HepG2 (cell line): ENCODE measurements at regions not wholly inside any gene's neighbourhood (a gene's known extent, or its start where the extent isn't known, plus 50 kb on each side); places are given as distances from the start of the nearest gene placed in this dataset.
A peak's percentile ranks its signal among the peaks of the same experiment; 100 is the strongest.

Source experiments
- ATAC-seq: fragments of 200-7000 bp; cut with Tn5 transposase; 3 replicates; pipeline ENCODE4 v1.9.1; 2020; ENCODE audit warnings: mild to moderate bottlenecking, moderate library complexity
- BruUV-seq: library from RNA; stranded (reverse); fragments of 400-500 nt; replicated peaks from 2 replicates; lab custom pipeline; 2021; lab: Mats Ljungman, UMichigan
- CTCF ChIA-PET: fragments of 300-600 bp; formaldehyde crosslinking; extraction: SDS; loops from one replicate; lab custom pipeline; 2021; ENCODE audit warnings: low total read pairs, inconsistent platforms, low intra/inter-chr PET ratio; lab: Yijun Ruan, JAX
- POLR2A ChIA-PET: fragments of 350-600 bp; sonication (Branson Sonifier 250); formaldehyde crosslinking; loops from one replicate; lab custom pipeline; 2020; ENCODE audit warnings: antibody characterized with exemption, inconsistent platforms; lab: Yijun Ruan, JAX
- DNase-seq: peaks from one replicate; pipeline ENCODE4 v3.0.0-alpha.2; 2015; ENCODE audit warnings: low spot score
- FAIRE-seq: peaks from 3 replicates; lab custom pipeline; 2011; peaks lifted over from hg19 to GRCh38; lab: Jason Lieb, UNC
- H2AFZ ChIP-seq: one replicate; pipeline ENCODE4 v1.6.1; 2011; ENCODE audit warnings: low read length, inconsistent platforms
- H3K27ac ChIP-seq: fragments of 300-600 bp; 3 replicates; pipeline ENCODE4 v1.8.0; 2011; ENCODE audit warnings: mixed run types, mild to moderate bottlenecking, mixed read lengths, low read length, inconsistent platforms; ENCODE audit not compliant: insufficient read depth; ENCODE audit errors: extremely low read length
- H3K27me3 ChIP-seq, 2 experiments: fragments of 200-600 bp in 1 of 2; 2 replicates in 1 of 2; 3 replicates in 1 of 2; pipeline versions ENCODE4 v1.6.0 to v1.8.0; 2011; ENCODE audit warnings: low read length in 2 of 2, mild to moderate bottlenecking in 2 of 2, moderate library complexity in 2 of 2, inconsistent platforms in 1 of 2; ENCODE audit not compliant: insufficient read depth in 2 of 2, control insufficient read depth in 1 of 2
- H3K36me3 ChIP-seq, 2 experiments: fragments of 200-600 bp in 1 of 2; replicated peaks in 1 of 2; 2 replicates in 1 of 2; 3 replicates in 1 of 2; pipeline versions ENCODE4 v1.5.1 to v1.8.0; 2011; ENCODE audit warnings: low read length in 2 of 2, inconsistent platforms in 1 of 2; ENCODE audit not compliant: insufficient read depth in 2 of 2, control insufficient read depth in 1 of 2
- H3K4me1 ChIP-seq: 2 replicates; pipeline ENCODE4 v1.5.1; 2012; ENCODE audit warnings: low read length, inconsistent platforms; ENCODE audit not compliant: insufficient read depth
- H3K4me2 ChIP-seq: 2 replicates; pipeline ENCODE4 v1.6.0; 2011; ENCODE audit warnings: low read depth, low read length, inconsistent platforms
- H3K4me3 ChIP-seq, 3 experiments: fragments of 200-600 bp in 1 of 3; sonication (generic), shearing (Covaris generic) in 1 of 3; replicated peaks in 1 of 3; 2 replicates each; pipeline ENCODE4 v1.5.1; 2011 to 2016; ENCODE audit warnings: low read length in 3 of 3, inconsistent platforms in 2 of 3, low read depth in 2 of 3, mild to moderate bottlenecking in 2 of 3, control low read depth in 1 of 3, mixed read lengths in 1 of 3; ENCODE audit not compliant: insufficient read depth in 1 of 3
- H3K79me2 ChIP-seq: one replicate; pipeline ENCODE4 v1.6.1; 2011; ENCODE audit warnings: low read length, inconsistent platforms; ENCODE audit not compliant: insufficient read depth
- H3K9ac ChIP-seq: 2 replicates; pipeline ENCODE4 v1.6.0; 2011; ENCODE audit warnings: mild to moderate bottlenecking, low read depth, low read length, inconsistent platforms; ENCODE audit not compliant: insufficient read depth
- H3K9me3 ChIP-seq: 2 replicates; pipeline ENCODE4 v1.5.1; 2012; ENCODE audit warnings: mild to moderate bottlenecking, low read length
- H4K20me1 ChIP-seq: 2 replicates; pipeline ENCODE4 v1.6.0; 2011; ENCODE audit warnings: inconsistent platforms, mild to moderate bottlenecking, low read length, moderate library complexity; ENCODE audit not compliant: insufficient read depth
- AKAP8 ChIP-seq: sonication (generic); formaldehyde crosslinking; IDR thresholded peaks from 2 replicates; pipeline ENCODE4 v1.5.1; 2020; ENCODE audit warnings: mild to moderate bottlenecking, missing genetic modification reagents
- CBX1 ChIP-seq: IDR thresholded peaks from one replicate; pipeline ENCODE4 v1.6.1; 2016; ENCODE audit warnings: antibody characterized with exemption, low read depth
- GABPB1 ChIP-seq: IDR thresholded peaks from 2 replicates; pipeline ENCODE4 v1.6.1; 2016; ENCODE audit warnings: mild to moderate bottlenecking, missing genetic modification reagents, moderate library complexity, missing compliant biosample characterization
- IKZF5 ChIP-seq: IDR thresholded peaks from 2 replicates; pipeline ENCODE4 v1.6.1; 2018; ENCODE audit warnings: missing genetic modification reagents, mild to moderate bottlenecking, missing compliant biosample characterization
- MAFF ChIP-seq: IDR thresholded peaks from 2 replicates; pipeline ENCODE4 v1.6.1; 2011; ENCODE audit warnings: low read depth, low read length, improper control_type of control experiment
- MAFK ChIP-seq, 2 experiments: IDR thresholded peaks in 1 of 2; conservative IDR thresholded peaks in 1 of 2; 2 replicates each; pipeline ENCODE4 v1.6.1; 2011; ENCODE audit warnings: improper control_type of control experiment in 2 of 2, low read length in 2 of 2
- MED13 ChIP-seq: sonication (generic); formaldehyde crosslinking; IDR thresholded peaks from 2 replicates; pipeline ENCODE4 v1.5.0; 2020; ENCODE audit warnings: missing genetic modification reagents
- TBX3 ChIP-seq: fragments of 450-650 bp; IDR thresholded peaks from 2 replicates; pipeline ENCODE4 v1.6.1; 2017; ENCODE audit warnings: antibody characterized with exemption, mild to moderate bottlenecking, inconsistent platforms, borderline replicate concordance
- THAP9 ChIP-seq: sonication (generic); formaldehyde crosslinking; IDR thresholded peaks from 2 replicates; pipeline ENCODE4; 2020; ENCODE audit warnings: missing genetic modification reagents, mild to moderate bottlenecking, borderline replicate concordance
- ZNF274 ChIP-seq: sonication (generic); formaldehyde crosslinking; IDR thresholded peaks from 2 replicates; pipeline ENCODE4 v1.5.1; 2020; ENCODE audit warnings: mild to moderate bottlenecking, missing genetic modification reagents
- ZNF574 ChIP-seq: sonication (generic); formaldehyde crosslinking; IDR thresholded peaks from 2 replicates; pipeline ENCODE4 v1.4.0; 2020; ENCODE audit warnings: missing genetic modification reagents
- ZNF883 ChIP-seq: sonication (generic); formaldehyde crosslinking; IDR thresholded peaks from 2 replicates; pipeline ENCODE4 v1.5.1; 2020; ENCODE audit warnings: mild to moderate bottlenecking, missing genetic modification reagents; ENCODE audit errors: not compliant biosample characterization
- WGBS: methylation state at CpG from one replicate; pipeline ENCODE4 v1.1.6; 2017; ENCODE audit warnings: low lambda C conversion rate; 5-methylcytosine and 5-hydroxymethylcytosine counted together
- in situ Hi-C: cut with HindIII; loops from 2 replicates; pipeline ENCODE4 v1.10.0; 2017; ENCODE audit warnings: low pct_unique_long_range_greater_than_20kb; ENCODE audit not compliant: extremely low pct_ligation_motif_present
- intact Hi-C: fragments of 100-400 bp; cut with micrococcal nuclease; formaldehyde crosslinking; loops from one replicate; pipeline ENCODE4 v1.10.0; 2022; ENCODE audit not compliant: unreplicated experiment

DNA sequence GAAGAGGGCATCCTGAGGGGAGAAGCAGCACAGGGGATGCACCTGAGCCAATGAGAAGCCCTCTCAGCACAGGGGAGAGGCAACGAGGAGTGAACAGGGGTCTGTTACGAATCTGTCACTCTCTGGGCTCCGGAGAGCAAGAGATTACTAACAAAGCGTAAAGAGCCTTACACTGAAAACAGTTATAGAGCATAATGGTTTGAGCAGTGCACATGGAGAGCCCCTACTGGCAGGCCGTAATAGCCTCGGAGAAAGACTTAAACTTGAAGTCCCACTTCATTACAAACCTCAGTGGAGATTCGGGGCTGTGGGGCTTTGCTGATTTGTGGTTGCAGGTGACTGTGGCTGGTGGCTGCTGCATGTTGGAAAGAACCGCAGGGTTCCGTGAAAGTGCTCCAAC is 271.5 kb upstream of the TMC3 start:
- no TSS peak for BruUV-seq
- no peaks in the 10 kb centered on the region for H3K36me3 ChIP-seq
- H3K4me2 ChIP-seq, result no peak overlapping the region
- intact Hi-C loops, result no loop called here
- no peaks in the 10 kb centered on the region for H3K4me1 ChIP-seq
- H3K27me3 ChIP-seq, result no peaks in the 10 kb centered on the region; a peak in 1 of 5 replicates
- no peak overlapping the region for H3K9ac ChIP-seq
- ChIA-PET POLR2A (no interaction called here), CTCF (no interaction called here)
- H3K9me3 ChIP-seq, result no peaks in the 10 kb centered on the region
- DNase-seq (no peak), ATAC-seq (no peak), FAIRE-seq (no peak)
- no peaks in the 10 kb centered on the region for H3K79me2 ChIP-seq
- H4K20me1 ChIP-seq, result no peaks in the 10 kb centered on the region
- H2AFZ ChIP-seq, result no peak overlapping the region
- 5% methylated on average over 5 of the region's 9 CpGs for WGBS
- no peak overlapping the region for H3K4me3 ChIP-seq
- no peak overlapping the region for H3K27ac ChIP-seq
- TF ChIP-seq ZNF274 (CRISPR knock-in tag), result no peak
- no peak for TF ChIP-seq TBX3
- TF ChIP-seq IKZF5 (CRISPR knock-in tag), result no peak
- in situ Hi-C loops, result no loop called here

GRCh38 chr15:81643771-81644170 is 269.8 kb upstream of the TMC3 start:
- no peak for DNase-seq
- H2AFZ ChIP-seq, result no peak overlapping the region
- no TSS peak for BruUV-seq
- no peaks in the 10 kb centered on the region; a peak in 1 of 5 replicates for H3K27me3 ChIP-seq
- no peak for FAIRE-seq
- POLR2A ChIA-PET, result no interaction called here
- H3K36me3 ChIP-seq, result no peaks in the 10 kb centered on the region
- intact Hi-C loops, result no loop called here
- no peaks in the 10 kb centered on the region for H3K9me3 ChIP-seq
- no peaks in the 10 kb centered on the region for H3K4me1 ChIP-seq
- 32% methylated on average over 4 of the region's 4 CpGs for WGBS
- H3K4me3 ChIP-seq, result no peak overlapping the region
- H3K4me2 ChIP-seq, result no peak overlapping the region
- in situ Hi-C loops, result no loop called here
- H3K27ac ChIP-seq, result no peak overlapping the region
- no peaks in the 10 kb centered on the region for H4K20me1 ChIP-seq
- ATAC-seq, result no peak
- CTCF ChIA-PET, result no interaction called here
- H3K9ac ChIP-seq, result no peak overlapping the region
- no peaks in the 10 kb centered on the region for H3K79me2 ChIP-seq
- TF ChIP-seq AKAP8 (no peak), MED13 (CRISPR knock-in tag) (no peak), MAFF (peak; percentile 96), ZNF883 (CRISPR knock-in tag) (no peak), MAFK (conservative IDR thresholded peaks at IDR 0.05 in 1 of 2, IDR thresholded peaks at IDR 0.05 in 1 of 2; ENCODE audit: low read length in 2 of 2) (peak; percentile 94 to 97), CBX1 (no peak), GABPB1 (no peak), THAP9 (no peak), ZNF574 (CRISPR knock-in tag) (no peak)
